ENCODE measurements at regions not wholly inside any gene's neighbourhood (a gene's known extent, or its start where the extent isn't known, plus 50 kb on each side); places are given as distances from the start of the nearest gene placed in this dataset.

- Histone ChIP-seq H3K9ac (ENCODE audit: low read length) (no peak overlapping the region), H3K27ac (ENCODE audit: low read length) (no peak overlapping the region), H3K9me3 (ENCODE audit: control insufficient read depth, low read depth, low read length) (no peaks in the 10 kb centered on the region), H3K27me3 (ENCODE audit: control insufficient read depth, insufficient read depth, low read length) (no peaks in the 10 kb centered on the region), H3K4me1 (ENCODE audit: control insufficient read depth, low read depth, low read length) (no peaks in the 10 kb centered on the region), H3K4me3 (ENCODE audit: low read length) (no peak overlapping the region), H3K36me3 (ENCODE audit: control insufficient read depth, low read depth, low read length) (no peaks in the 10 kb centered on the region)
Measured at GRCh38 chrX:99398545-99398944, 1011.5 kb downstream of the PCDH19 start.

- no peak overlapping the region for H3K9ac ChIP-seq (ENCODE audit: low read length)
- no peaks in the 10 kb centered on the region for H3K9me3 ChIP-seq (ENCODE audit: control insufficient read depth, low read depth, low read length)
- no peak overlapping the region for H3K4me3 ChIP-seq (ENCODE audit: low read length)
- H3K36me3 ChIP-seq (ENCODE audit: control insufficient read depth, low read depth, low read length) = no peaks in the 10 kb centered on the region
- H3K27me3 ChIP-seq (ENCODE audit: control insufficient read depth, insufficient read depth, low read length) = no peaks in the 10 kb centered on the region
- H3K27ac ChIP-seq (ENCODE audit: low read length) = no peak overlapping the region
- H3K4me1 ChIP-seq (ENCODE audit: control insufficient read depth, low read depth, low read length) = no peaks in the 10 kb centered on the region
Measured at GRCh38 chrX:99397879-99398278, 1012.2 kb downstream of the PCDH19 start.

- H3K36me3 ChIP-seq (ENCODE audit: control insufficient read depth, low read depth, low read length) = no peaks in the 10 kb centered on the region
- no peaks in the 10 kb centered on the region for H3K27me3 ChIP-seq (ENCODE audit: control insufficient read depth, insufficient read depth, low read length)
- no peaks in the 10 kb centered on the region for H3K4me1 ChIP-seq (ENCODE audit: control insufficient read depth, low read depth, low read length)
- H3K9me3 ChIP-seq (ENCODE audit: control insufficient read depth, low read depth, low read length) = peaks cover 4% of the 10 kb centered on the region
- H3K27ac ChIP-seq (ENCODE audit: low read length) = no peak overlapping the region
- H3K4me3 ChIP-seq (ENCODE audit: low read length) = no peak overlapping the region
- H3K9ac ChIP-seq (ENCODE audit: low read length) = no peak overlapping the region
Measured at GRCh38 chrX:99394456-99394855, 1015.6 kb downstream of the PCDH19 start.

- no peaks in the 10 kb centered on the region for H3K4me1 ChIP-seq (ENCODE audit: control insufficient read depth, low read depth, low read length)
- H3K27me3 ChIP-seq (ENCODE audit: control insufficient read depth, insufficient read depth, low read length) = no peaks in the 10 kb centered on the region
- peaks cover 18% of the 10 kb centered on the region for H3K9me3 ChIP-seq (ENCODE audit: control insufficient read depth, low read depth, low read length)
Measured at GRCh38 chrX:99384594-99385374, 1025.3 kb downstream of the PCDH19 start.

GRCh38 chrX:99383786-99384185 lies 1026.3 kb downstream of the PCDH19 start:
- H3K27ac ChIP-seq (ENCODE audit: low read length) = no peak overlapping the region
- H3K27me3 ChIP-seq (ENCODE audit: control insufficient read depth, insufficient read depth, low read length) = no peaks in the 10 kb centered on the region
- no peak overlapping the region for H3K4me3 ChIP-seq (ENCODE audit: low read length)
- no peaks in the 10 kb centered on the region for H3K36me3 ChIP-seq (ENCODE audit: control insufficient read depth, low read depth, low read length)
- H3K9me3 ChIP-seq (ENCODE audit: control insufficient read depth, low read depth, low read length) = peaks cover 13% of the 10 kb centered on the region
- H3K4me1 ChIP-seq (ENCODE audit: control insufficient read depth, low read depth, low read length) = no peaks in the 10 kb centered on the region
- no peak overlapping the region for H3K9ac ChIP-seq (ENCODE audit: low read length)

More at GRCh38 chrX:99384594-99385374, 1025.3 kb downstream of the PCDH19 start:
- no peaks in the 10 kb centered on the region for H3K36me3 ChIP-seq (ENCODE audit: control insufficient read depth, low read depth, low read length)
- H3K27ac ChIP-seq (ENCODE audit: low read length) = no peak overlapping the region
- no peak overlapping the region for H3K4me3 ChIP-seq (ENCODE audit: low read length)
- H3K9ac ChIP-seq (ENCODE audit: low read length) = no peak overlapping the region

GRCh38 chrX:99371976-99372595 lies 1038.0 kb downstream of the PCDH19 start:
- H3K4me3 ChIP-seq (ENCODE audit: low read length) = no peak overlapping the region
- no peak overlapping the region for H3K27ac ChIP-seq (ENCODE audit: low read length)
- no peaks in the 10 kb centered on the region for H3K4me1 ChIP-seq (ENCODE audit: control insufficient read depth, low read depth, low read length)
- no peaks in the 10 kb centered on the region for H3K9me3 ChIP-seq (ENCODE audit: control insufficient read depth, low read depth, low read length)
- no peaks in the 10 kb centered on the region for H3K27me3 ChIP-seq (ENCODE audit: control insufficient read depth, insufficient read depth, low read length)
- H3K9ac ChIP-seq (ENCODE audit: low read length) = no peak overlapping the region
- no peaks in the 10 kb centered on the region for H3K36me3 ChIP-seq (ENCODE audit: control insufficient read depth, low read depth, low read length)

GRCh38 chrX:99353412-99353811 lies 1056.7 kb downstream of the PCDH19 start:
- no peaks in the 10 kb centered on the region for H3K9me3 ChIP-seq (ENCODE audit: control insufficient read depth, low read depth, low read length)
- no peaks in the 10 kb centered on the region for H3K4me1 ChIP-seq (ENCODE audit: control insufficient read depth, low read depth, low read length)
- H3K27me3 ChIP-seq (ENCODE audit: control insufficient read depth, insufficient read depth, low read length) = no peaks in the 10 kb centered on the region
- no peak overlapping the region for H3K9ac ChIP-seq (ENCODE audit: low read length)
- H3K27ac ChIP-seq (ENCODE audit: low read length) = no peak overlapping the region
- H3K4me3 ChIP-seq (ENCODE audit: low read length) = no peak overlapping the region
- H3K36me3 ChIP-seq (ENCODE audit: control insufficient read depth, low read depth, low read length) = no peaks in the 10 kb centered on the region

- H3K9ac ChIP-seq (ENCODE audit: low read length) = no peak overlapping the region
- no peaks in the 10 kb centered on the region for H3K4me1 ChIP-seq (ENCODE audit: control insufficient read depth, low read depth, low read length)
- no peak overlapping the region for H3K4me3 ChIP-seq (ENCODE audit: low read length)
- no peaks in the 10 kb centered on the region for H3K36me3 ChIP-seq (ENCODE audit: control insufficient read depth, low read depth, low read length)
- H3K27me3 ChIP-seq (ENCODE audit: control insufficient read depth, insufficient read depth, low read length) = no peaks in the 10 kb centered on the region
- no peak overlapping the region for H3K27ac ChIP-seq (ENCODE audit: low read length)
- no peaks in the 10 kb centered on the region for H3K9me3 ChIP-seq (ENCODE audit: control insufficient read depth, low read depth, low read length)
Measured at GRCh38 chrX:99348256-99348655, 1061.8 kb downstream of the PCDH19 start.

GRCh38 chrX:99308302-99308701 lies 1101.8 kb downstream of the PCDH19 start:
- H3K36me3 ChIP-seq (ENCODE audit: control insufficient read depth, low read depth, low read length) = no peaks in the 10 kb centered on the region
- no peak overlapping the region for H3K9ac ChIP-seq (ENCODE audit: low read length)
- no peaks in the 10 kb centered on the region for H3K9me3 ChIP-seq (ENCODE audit: control insufficient read depth, low read depth, low read length)
- H3K27ac ChIP-seq (ENCODE audit: low read length) = no peak overlapping the region
- no peaks in the 10 kb centered on the region for H3K27me3 ChIP-seq (ENCODE audit: control insufficient read depth, insufficient read depth, low read length)
- H3K4me3 ChIP-seq (ENCODE audit: low read length) = no peak overlapping the region
- no peaks in the 10 kb centered on the region for H3K4me1 ChIP-seq (ENCODE audit: control insufficient read depth, low read depth, low read length)

GRCh38 chrX:99305573-99305972 lies 1104.5 kb downstream of the PCDH19 start:
- Histone ChIP-seq H3K9ac (ENCODE audit: low read length) (no peak overlapping the region), H3K27ac (ENCODE audit: low read length) (no peak overlapping the region), H3K4me3 (ENCODE audit: low read length) (no peak overlapping the region), H3K9me3 (ENCODE audit: control insufficient read depth, low read depth, low read length) (no peaks in the 10 kb centered on the region), H3K36me3 (ENCODE audit: control insufficient read depth, low read depth, low read length) (no peaks in the 10 kb centered on the region), H3K4me1 (ENCODE audit: control insufficient read depth, low read depth, low read length) (peaks cover 3% of the 10 kb centered on the region), H3K27me3 (ENCODE audit: control insufficient read depth, insufficient read depth, low read length) (no peaks in the 10 kb centered on the region)

- Histone ChIP-seq H3K36me3 (ENCODE audit: control insufficient read depth, low read depth, low read length) (no peaks in the 10 kb centered on the region), H3K4me1 (ENCODE audit: control insufficient read depth, low read depth, low read length) (peaks cover 3% of the 10 kb centered on the region), H3K9me3 (ENCODE audit: control insufficient read depth, low read depth, low read length) (no peaks in the 10 kb centered on the region), H3K27ac (ENCODE audit: low read length) (no peak overlapping the region), H3K27me3 (ENCODE audit: control insufficient read depth, insufficient read depth, low read length) (no peaks in the 10 kb centered on the region), H3K9ac (ENCODE audit: low read length) (no peak overlapping the region), H3K4me3 (ENCODE audit: low read length) (no peak overlapping the region)
Measured at GRCh38 chrX:99301990-99302389, 1108.1 kb downstream of the PCDH19 start.

GRCh38 chrX:99271641-99272040 lies 1138.4 kb downstream of the PCDH19 start:
- H3K4me3 ChIP-seq (ENCODE audit: low read length) = no peak overlapping the region
- H3K9ac ChIP-seq (ENCODE audit: low read length) = no peak overlapping the region
- no peaks in the 10 kb centered on the region for H3K4me1 ChIP-seq (ENCODE audit: control insufficient read depth, low read depth, low read length)
- no peaks in the 10 kb centered on the region for H3K27me3 ChIP-seq (ENCODE audit: control insufficient read depth, insufficient read depth, low read length)
- no peak overlapping the region for H3K27ac ChIP-seq (ENCODE audit: low read length)
- H3K36me3 ChIP-seq (ENCODE audit: control insufficient read depth, low read depth, low read length) = no peaks in the 10 kb centered on the region
- no peaks in the 10 kb centered on the region for H3K9me3 ChIP-seq (ENCODE audit: control insufficient read depth, low read depth, low read length)
